ENCODE measurements at regions not wholly inside any gene's neighbourhood (a gene's known extent, or its start where the extent isn't known, plus 50 kb on each side); places are given as distances from the start of the nearest gene placed in this dataset.

GRCh38 chr4:84089652-84090437 lies 409.2 kb downstream of the NKX6-1 start:
- Histone ChIP-seq H3K4me3 (ENCODE audit: low read depth in 1 of 3, low read length in 3 of 3) (no peak overlapping the region), H3K36me3 (ENCODE audit: control insufficient read depth in 3 of 3, insufficient read depth in 2 of 3, low read depth in 1 of 3, low read length in 3 of 3) (no peaks in the 10 kb centered on the region), H3K9me3 (ENCODE audit: control insufficient read depth in 2 of 2, insufficient read depth in 1 of 2, low read depth in 1 of 2, low read length in 1 of 2) (no peaks in the 10 kb centered on the region), H3K27ac (ENCODE audit: low read depth in 1 of 3, low read length in 2 of 3) (no peak overlapping the region), H3K4me1 (ENCODE audit: control insufficient read depth in 3 of 3, insufficient read depth in 2 of 3, low read depth in 1 of 3, low read length in 2 of 3) (no peaks in the 10 kb centered on the region), H3K27me3 (ENCODE audit: control insufficient read depth in 3 of 3, insufficient read depth in 3 of 3, low read length in 3 of 3) (no peaks in the 10 kb centered on the region)
- DNase-seq, result no peak
- 74 to 82% (median 76%) methylated on average over 5 of the region's 5 CpGs for WGBS, 3 donors
- no peak for FAIRE-seq

GRCh38 chr4:84085986-84086385 lies 413.1 kb downstream of the NKX6-1 start:
- no peak for DNase-seq
- Histone ChIP-seq H3K27ac (ENCODE audit: low read depth in 1 of 3, low read length in 2 of 3) (no peak overlapping the region), H3K36me3 (ENCODE audit: control insufficient read depth in 3 of 3, insufficient read depth in 2 of 3, low read depth in 1 of 3, low read length in 3 of 3) (no peaks in the 10 kb centered on the region), H3K4me1 (ENCODE audit: control insufficient read depth in 3 of 3, insufficient read depth in 2 of 3, low read depth in 1 of 3, low read length in 2 of 3) (no peaks in the 10 kb centered on the region), H3K4me3 (ENCODE audit: low read depth in 1 of 3, low read length in 3 of 3) (no peak overlapping the region), H3K27me3 (ENCODE audit: control insufficient read depth in 3 of 3, insufficient read depth in 3 of 3, low read length in 3 of 3) (no peaks in the 10 kb centered on the region), H3K9me3 (ENCODE audit: control insufficient read depth in 2 of 2, insufficient read depth in 1 of 2, low read depth in 1 of 2, low read length in 1 of 2) (no peaks in the 10 kb centered on the region)
- no peak for FAIRE-seq
- WGBS, 3 donors, result 70 to 77% (median 74%) methylated on average over 4 of the region's 4 CpGs

- FAIRE-seq (no peak), DNase-seq (no peak)
- Histone ChIP-seq H3K9me3 (ENCODE audit: control insufficient read depth in 2 of 2, insufficient read depth in 1 of 2, low read depth in 1 of 2, low read length in 1 of 2) (no peaks in the 10 kb centered on the region), H3K4me1 (ENCODE audit: control insufficient read depth in 3 of 3, insufficient read depth in 2 of 3, low read depth in 1 of 3, low read length in 2 of 3) (no peaks in the 10 kb centered on the region), H3K27ac (ENCODE audit: low read depth in 1 of 3, low read length in 2 of 3) (no peak overlapping the region), H3K27me3 (ENCODE audit: control insufficient read depth in 3 of 3, insufficient read depth in 3 of 3, low read length in 3 of 3) (peaks cover 0 to 3% (median 0%) of the 10 kb centered on the region in 3 donors), H3K4me3 (ENCODE audit: low read depth in 1 of 3, low read length in 3 of 3) (no peak overlapping the region), H3K36me3 (ENCODE audit: control insufficient read depth in 3 of 3, insufficient read depth in 2 of 3, low read depth in 1 of 3, low read length in 3 of 3) (no peaks in the 10 kb centered on the region)
- WGBS, 3 donors, result 40 to 64% (median 51%) methylated on average over 11 of the region's 11 CpGs
These were observed 428.8 kb downstream of the NKX6-1 start for GRCh38 chr4:84070289-84070688.

GRCh38 chr4:84063619-84064018 lies 435.5 kb downstream of the NKX6-1 start:
- Histone ChIP-seq H3K9me3 (ENCODE audit: control insufficient read depth in 2 of 2, insufficient read depth in 1 of 2, low read depth in 1 of 2, low read length in 1 of 2) (no peaks in the 10 kb centered on the region), H3K27me3 (ENCODE audit: control insufficient read depth in 3 of 3, insufficient read depth in 3 of 3, low read length in 3 of 3) (no peaks in the 10 kb centered on the region), H3K36me3 (ENCODE audit: control insufficient read depth in 3 of 3, insufficient read depth in 2 of 3, low read depth in 1 of 3, low read length in 3 of 3) (no peaks in the 10 kb centered on the region), H3K4me1 (ENCODE audit: control insufficient read depth in 3 of 3, insufficient read depth in 2 of 3, low read depth in 1 of 3, low read length in 2 of 3) (no peaks in the 10 kb centered on the region), H3K27ac (ENCODE audit: low read depth in 1 of 3, low read length in 2 of 3) (no peak overlapping the region), H3K4me3 (ENCODE audit: low read depth in 1 of 3, low read length in 3 of 3) (no peak overlapping the region)
- 41 to 63% (median 53%) methylated on average over 5 of the region's 5 CpGs for WGBS, 3 donors
- FAIRE-seq (no peak), DNase-seq (no peak)

- no peak for FAIRE-seq
These were observed 440.9 kb downstream of the NKX6-1 start for GRCh38 chr4:84058201-84058600.

GRCh38 chr4:84051639-84052038 lies 447.5 kb downstream of the NKX6-1 start:
- 46 to 59% (median 58%) methylated on average over 4 of the region's 4 CpGs for WGBS, 3 donors
- Histone ChIP-seq H3K4me3 (ENCODE audit: low read depth in 1 of 3, low read length in 3 of 3) (no peak overlapping the region), H3K27ac (ENCODE audit: low read depth in 1 of 3, low read length in 2 of 3) (no peak overlapping the region), H3K27me3 (ENCODE audit: control insufficient read depth in 3 of 3, insufficient read depth in 3 of 3, low read length in 3 of 3) (no peaks in the 10 kb centered on the region), H3K36me3 (ENCODE audit: control insufficient read depth in 3 of 3, insufficient read depth in 2 of 3, low read depth in 1 of 3, low read length in 3 of 3) (no peaks in the 10 kb centered on the region), H3K4me1 (ENCODE audit: control insufficient read depth in 3 of 3, insufficient read depth in 2 of 3, low read depth in 1 of 3, low read length in 2 of 3) (no peaks in the 10 kb centered on the region), H3K9me3 (ENCODE audit: control insufficient read depth in 2 of 2, insufficient read depth in 1 of 2, low read depth in 1 of 2, low read length in 1 of 2) (no peaks in the 10 kb centered on the region)
- DNase-seq (no peak), FAIRE-seq (no peak)

More at GRCh38 chr4:84058201-84058600, 440.9 kb downstream of the NKX6-1 start:
- Histone ChIP-seq H3K27me3 (ENCODE audit: control insufficient read depth in 3 of 3, insufficient read depth in 3 of 3, low read length in 3 of 3) (no peaks in the 10 kb centered on the region), H3K36me3 (ENCODE audit: control insufficient read depth in 3 of 3, insufficient read depth in 2 of 3, low read depth in 1 of 3, low read length in 3 of 3) (no peaks in the 10 kb centered on the region), H3K9me3 (ENCODE audit: control insufficient read depth in 2 of 2, insufficient read depth in 1 of 2, low read depth in 1 of 2, low read length in 1 of 2) (no peaks in the 10 kb centered on the region), H3K4me1 (ENCODE audit: control insufficient read depth in 3 of 3, insufficient read depth in 2 of 3, low read depth in 1 of 3, low read length in 2 of 3) (no peaks in the 10 kb centered on the region), H3K4me3 (ENCODE audit: low read depth in 1 of 3, low read length in 3 of 3) (no peak overlapping the region), H3K27ac (ENCODE audit: low read depth in 1 of 3, low read length in 2 of 3) (no peak overlapping the region)
- no peak for DNase-seq
- WGBS, 3 donors, result 57 to 63% (median 62%) methylated on average over 5 of the region's 5 CpGs

- no peaks in the 10 kb centered on the region for H3K9me3 ChIP-seq (ENCODE audit: control insufficient read depth in 2 of 2, insufficient read depth in 1 of 2, low read depth in 1 of 2, low read length in 1 of 2)
- DNase-seq, result no peak
- FAIRE-seq, result no peak
- H3K4me3 ChIP-seq (ENCODE audit: low read depth in 1 of 3, low read length in 3 of 3), result no peak overlapping the region
- H3K36me3 ChIP-seq (ENCODE audit: control insufficient read depth in 3 of 3, insufficient read depth in 2 of 3, low read depth in 1 of 3, low read length in 3 of 3), result no peaks in the 10 kb centered on the region
- 42 to 55% (median 43%) methylated on average over 2 of the region's 2 CpGs for WGBS, 3 donors
- no peaks in the 10 kb centered on the region for H3K27me3 ChIP-seq (ENCODE audit: control insufficient read depth in 3 of 3, insufficient read depth in 3 of 3, low read length in 3 of 3)
- no peak overlapping the region for H3K27ac ChIP-seq (ENCODE audit: low read depth in 1 of 3, low read length in 2 of 3)
- no peaks in the 10 kb centered on the region for H3K4me1 ChIP-seq (ENCODE audit: control insufficient read depth in 3 of 3, insufficient read depth in 2 of 3, low read depth in 1 of 3, low read length in 2 of 3)
These were observed 448.0 kb downstream of the NKX6-1 start for GRCh38 chr4:84051089-84051488.

GRCh38 chr4:84050015-84050414 lies 449.1 kb downstream of the NKX6-1 start:
- H3K27ac ChIP-seq (ENCODE audit: low read depth in 1 of 3, low read length in 2 of 3), result no peak overlapping the region
- DNase-seq (no peak), FAIRE-seq (no peak)
- no peaks in the 10 kb centered on the region for H3K4me1 ChIP-seq (ENCODE audit: control insufficient read depth in 3 of 3, insufficient read depth in 2 of 3, low read depth in 1 of 3, low read length in 2 of 3)
- 12 to 33% (median 13%) methylated on average over 1 of the region's 1 CpG for WGBS, 3 donors
- H3K27me3 ChIP-seq (ENCODE audit: control insufficient read depth in 3 of 3, insufficient read depth in 3 of 3, low read length in 3 of 3), result no peaks in the 10 kb centered on the region
- H3K4me3 ChIP-seq (ENCODE audit: low read depth in 1 of 3, low read length in 3 of 3), result no peak overlapping the region
- no peaks in the 10 kb centered on the region for H3K9me3 ChIP-seq (ENCODE audit: control insufficient read depth in 2 of 2, insufficient read depth in 1 of 2, low read depth in 1 of 2, low read length in 1 of 2)
- no peaks in the 10 kb centered on the region for H3K36me3 ChIP-seq (ENCODE audit: control insufficient read depth in 3 of 3, insufficient read depth in 2 of 3, low read depth in 1 of 3, low read length in 3 of 3)

GRCh38 chr4:84046551-84046950 lies 452.5 kb downstream of the NKX6-1 start:
- FAIRE-seq (no peak), DNase-seq (no peak)
- 49 to 56% (median 50%) methylated on average over 5 of the region's 5 CpGs for WGBS, 3 donors
- Histone ChIP-seq H3K4me3 (ENCODE audit: low read depth in 1 of 3, low read length in 3 of 3) (no peak overlapping the region), H3K9me3 (ENCODE audit: control insufficient read depth in 2 of 2, insufficient read depth in 1 of 2, low read depth in 1 of 2, low read length in 1 of 2) (no peaks in the 10 kb centered on the region), H3K36me3 (ENCODE audit: control insufficient read depth in 3 of 3, insufficient read depth in 2 of 3, low read depth in 1 of 3, low read length in 3 of 3) (no peaks in the 10 kb centered on the region), H3K27ac (ENCODE audit: low read depth in 1 of 3, low read length in 2 of 3) (no peak overlapping the region), H3K27me3 (ENCODE audit: control insufficient read depth in 3 of 3, insufficient read depth in 3 of 3, low read length in 3 of 3) (no peaks in the 10 kb centered on the region), H3K4me1 (ENCODE audit: control insufficient read depth in 3 of 3, insufficient read depth in 2 of 3, low read depth in 1 of 3, low read length in 2 of 3) (no peaks in the 10 kb centered on the region)
